Retinal pigment epithelial cell (primary cell): ENCODE measurements at regions not wholly inside any gene's neighbourhood (a gene's known extent, or its start where the extent isn't known, plus 50 kb on each side); places are given as distances from the start of the nearest gene placed in this dataset.

ENCODE experiments used
- DNase-seq: peaks from one replicate; pipeline ENCODE4 v3.0.0-alpha.2; 2010; ENCODE audit warnings: low read depth
- H3K4me3 ChIP-seq: 2 replicates; pipeline ENCODE4 v1.5.1; 2011; ENCODE audit warnings: mild to moderate bottlenecking, low read length, control low read depth, moderate library complexity
- TF ChIP-seq, protein P1 (sequence below): conservative IDR thresholded peaks from 2 replicates; pipeline ENCODE4 v1.5.1; 2011; ENCODE audit warnings: low read depth, low read length, control low read depth, inconsistent platforms

DNA sequence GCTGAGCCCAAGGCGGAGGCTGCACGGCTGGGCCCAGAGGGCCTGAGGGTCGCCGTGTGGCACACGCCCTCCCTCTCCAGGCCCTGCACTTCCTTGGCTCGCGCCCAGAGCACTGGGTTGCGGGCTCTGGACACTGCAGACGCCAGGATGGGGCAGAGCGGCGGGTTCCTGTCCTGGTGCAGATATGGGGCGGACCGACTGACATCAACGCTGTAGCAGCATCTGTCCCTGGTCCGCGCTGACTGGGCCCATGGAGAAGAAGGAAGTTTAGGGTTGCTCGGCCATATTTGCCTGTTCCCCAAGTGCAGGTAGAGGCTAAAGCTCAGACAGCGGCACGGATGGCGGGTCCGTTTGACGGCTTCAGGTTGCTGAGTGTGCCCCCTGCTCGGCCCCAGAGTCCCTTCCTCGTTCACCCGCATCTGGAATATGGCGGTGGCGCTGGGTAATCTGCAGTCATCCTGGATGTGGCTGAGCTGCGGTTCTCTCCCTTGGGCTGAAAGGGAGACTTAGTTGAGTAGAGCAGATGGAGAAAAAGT, 116.1 kb downstream of the OR13A1 start:
- no peak for DNase-seq
- H3K4me3 ChIP-seq = no peak overlapping the region
- TF ChIP-seq, protein P1, sequence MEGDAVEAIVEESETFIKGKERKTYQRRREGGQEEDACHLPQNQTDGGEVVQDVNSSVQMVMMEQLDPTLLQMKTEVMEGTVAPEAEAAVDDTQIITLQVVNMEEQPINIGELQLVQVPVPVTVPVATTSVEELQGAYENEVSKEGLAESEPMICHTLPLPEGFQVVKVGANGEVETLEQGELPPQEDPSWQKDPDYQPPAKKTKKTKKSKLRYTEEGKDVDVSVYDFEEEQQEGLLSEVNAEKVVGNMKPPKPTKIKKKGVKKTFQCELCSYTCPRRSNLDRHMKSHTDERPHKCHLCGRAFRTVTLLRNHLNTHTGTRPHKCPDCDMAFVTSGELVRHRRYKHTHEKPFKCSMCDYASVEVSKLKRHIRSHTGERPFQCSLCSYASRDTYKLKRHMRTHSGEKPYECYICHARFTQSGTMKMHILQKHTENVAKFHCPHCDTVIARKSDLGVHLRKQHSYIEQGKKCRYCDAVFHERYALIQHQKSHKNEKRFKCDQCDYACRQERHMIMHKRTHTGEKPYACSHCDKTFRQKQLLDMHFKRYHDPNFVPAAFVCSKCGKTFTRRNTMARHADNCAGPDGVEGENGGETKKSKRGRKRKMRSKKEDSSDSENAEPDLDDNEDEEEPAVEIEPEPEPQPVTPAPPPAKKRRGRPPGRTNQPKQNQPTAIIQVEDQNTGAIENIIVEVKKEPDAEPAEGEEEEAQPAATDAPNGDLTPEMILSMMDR = no peak

DNA sequence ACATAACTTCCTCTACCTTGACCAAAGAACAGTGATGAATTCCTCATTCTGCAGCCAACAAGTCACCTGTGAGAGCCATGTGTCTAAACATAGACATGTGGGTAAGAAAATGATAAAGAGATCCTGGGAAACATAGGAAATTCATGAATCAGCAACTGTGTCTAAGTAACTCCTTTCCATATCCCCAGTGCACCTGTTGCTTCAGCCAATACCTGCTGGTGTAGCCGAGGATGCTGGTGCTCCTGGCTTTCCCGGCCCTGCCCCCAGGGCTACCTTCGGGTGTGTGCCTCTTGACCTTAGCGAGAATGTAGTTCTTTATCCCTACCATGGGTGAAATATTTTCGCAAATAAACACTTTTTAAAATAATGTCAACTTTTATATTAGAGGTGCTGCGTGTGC, 114.1 kb downstream of the OR13A1 start:
- TF ChIP-seq, protein P1 = no peak
- H3K4me3 ChIP-seq = no peak overlapping the region
- no peak for DNase-seq

DNA sequence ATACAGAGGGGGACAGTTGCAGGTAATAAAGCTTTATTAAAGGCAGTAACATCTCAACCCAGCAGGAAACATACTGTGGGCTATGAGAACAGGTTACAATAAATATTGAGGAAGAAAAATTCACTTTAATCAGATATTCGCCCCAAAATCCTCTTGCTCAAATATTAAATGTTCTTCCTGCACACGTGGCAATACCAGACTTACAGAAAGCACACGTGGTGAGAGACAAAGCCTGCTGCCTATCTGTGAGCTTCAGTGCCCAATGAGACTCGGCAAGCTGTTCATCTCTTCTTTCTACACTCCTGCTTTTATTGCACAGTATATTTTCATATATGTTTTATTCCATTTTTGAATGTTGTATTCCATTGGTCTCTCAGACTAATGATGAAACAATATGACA, 113.2 kb downstream of the OR13A1 start:
- DNase-seq = no peak
- TF ChIP-seq, protein P1 = no peak
- no peak overlapping the region for H3K4me3 ChIP-seq

DNA sequence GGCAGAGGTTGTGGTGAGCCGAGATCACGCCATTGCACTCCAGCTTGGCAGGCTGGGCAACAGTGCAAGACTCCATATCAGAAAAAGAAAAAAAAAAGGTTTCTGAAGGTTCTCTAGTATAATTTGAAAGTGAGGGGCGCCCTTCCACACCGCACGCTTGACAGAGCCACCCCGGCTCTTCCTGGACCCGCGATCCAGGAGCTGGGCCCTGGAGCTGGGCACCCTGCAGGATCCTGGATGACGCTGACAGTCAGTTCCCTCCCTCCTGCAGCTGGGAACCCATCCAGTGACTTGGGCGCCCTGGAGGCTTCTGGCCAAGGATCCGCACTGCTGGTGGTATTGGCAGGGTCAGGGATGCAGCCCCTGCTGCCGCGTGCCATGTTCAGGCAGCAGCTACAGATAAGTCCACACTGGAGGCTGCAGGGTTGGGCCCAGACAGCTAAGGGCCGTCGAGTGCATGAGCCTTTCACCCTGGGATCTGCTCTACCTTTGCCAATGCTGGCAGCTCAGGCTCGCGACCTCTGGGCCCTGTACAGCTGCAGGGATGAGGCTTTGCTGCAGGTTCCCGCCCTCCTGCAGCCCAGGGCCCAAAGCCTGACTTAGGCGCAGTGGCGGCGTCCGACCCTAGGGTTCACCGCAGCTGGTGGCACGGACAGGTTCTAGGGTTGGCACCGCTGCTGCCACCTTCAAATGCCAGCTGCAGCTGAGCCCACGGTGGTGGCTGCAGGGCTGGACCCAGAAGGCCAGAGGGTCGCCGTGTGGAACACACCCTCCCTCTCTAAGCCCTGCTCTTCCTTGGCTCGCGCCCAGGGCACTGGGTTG, 110.2 kb downstream of the OR13A1 start:
- DNase-seq = no peak
- H3K4me3 ChIP-seq = no peak overlapping the region
- TF ChIP-seq, protein P1 = no peak

DNA sequence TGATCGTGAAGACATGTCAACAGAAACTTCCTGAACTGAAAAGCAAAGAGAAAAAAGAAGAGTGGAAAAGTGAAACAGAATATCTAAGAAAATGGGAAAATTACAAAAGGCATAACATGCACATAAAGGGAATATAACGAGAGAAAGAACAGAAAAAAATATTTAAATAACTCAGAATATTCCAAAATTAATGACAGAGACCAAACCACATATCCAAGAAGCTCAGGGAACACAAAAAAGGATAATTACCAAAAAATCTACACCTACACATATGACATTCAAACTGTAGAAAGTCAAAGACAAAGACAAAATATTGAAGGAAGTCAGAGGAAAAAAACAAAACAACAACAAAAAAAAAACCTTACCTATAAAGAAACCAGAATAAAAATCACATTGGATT, 105.5 kb downstream of the OR13A1 start:
- H3K4me3 ChIP-seq = no peak overlapping the region
- DNase-seq = no peak
- TF ChIP-seq, protein P1 = no peak

DNA sequence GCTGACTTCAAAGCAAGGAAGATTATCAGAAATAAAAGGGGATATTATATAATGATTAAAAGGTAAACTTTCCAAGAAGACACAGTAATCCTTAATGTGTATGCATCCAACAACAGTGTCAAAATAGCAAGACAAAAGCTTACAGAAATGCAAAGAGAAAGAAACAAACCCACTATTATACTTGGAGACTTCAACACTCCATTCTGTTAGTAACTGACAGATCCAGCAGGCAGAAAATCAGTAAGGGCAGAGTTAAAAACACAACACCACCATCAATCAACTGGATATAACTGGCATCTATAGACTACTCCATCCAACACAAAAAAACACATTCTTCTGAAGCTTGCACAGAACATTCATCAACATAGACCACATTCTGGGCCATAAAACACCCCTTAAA, 103.8 kb downstream of the OR13A1 start:
- TF ChIP-seq, protein P1 = no peak
- no peak overlapping the region for H3K4me3 ChIP-seq
- no peak for DNase-seq

DNA sequence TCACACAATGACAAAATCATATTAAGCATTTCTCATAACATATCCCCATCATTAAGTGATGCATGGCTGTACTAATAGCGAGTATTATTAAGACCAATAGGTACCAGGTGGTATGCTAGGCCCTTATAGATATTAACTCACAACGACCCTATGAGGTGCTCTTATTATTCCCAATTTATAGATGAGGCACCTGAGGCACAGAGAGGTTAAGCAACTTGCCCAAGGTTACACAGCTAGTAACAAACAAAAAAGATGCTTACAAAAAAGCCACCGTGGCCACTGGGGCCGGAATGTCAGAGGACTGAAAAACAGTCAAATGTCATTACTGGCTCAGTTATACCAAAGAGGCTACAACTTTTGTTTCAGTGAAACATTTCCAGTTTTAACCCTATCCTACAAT, 96.0 kb downstream of the OR13A1 start:
- TF ChIP-seq, protein P1 = no peak
- no peak overlapping the region for H3K4me3 ChIP-seq
- DNase-seq = no peak
